Activated naive CD4-positive, alpha-beta T cell treated with Interleukin-2 at 50 U/mL for 16 hours (primary cell): ENCODE measurements at regions not wholly inside any gene's neighbourhood (a gene's known extent, or its start where the extent isn't known, plus 50 kb on each side); places are given as distances from the start of the nearest gene placed in this dataset.
"Not testable (repeated sequence)": the region's sequence is repeated elsewhere in the genome, so short reads cannot be mapped to it uniquely, and the experiment has no call there.

Experiments used
- DNase-seq: peaks from one replicate; pipeline ENCODE4 v3.0.0-alpha.2; 2020

- DNase-seq: no peak
These were observed 165.3 kb upstream of the GSE1 start for GRCh38 chr16:85447693-85448313.

DNA sequence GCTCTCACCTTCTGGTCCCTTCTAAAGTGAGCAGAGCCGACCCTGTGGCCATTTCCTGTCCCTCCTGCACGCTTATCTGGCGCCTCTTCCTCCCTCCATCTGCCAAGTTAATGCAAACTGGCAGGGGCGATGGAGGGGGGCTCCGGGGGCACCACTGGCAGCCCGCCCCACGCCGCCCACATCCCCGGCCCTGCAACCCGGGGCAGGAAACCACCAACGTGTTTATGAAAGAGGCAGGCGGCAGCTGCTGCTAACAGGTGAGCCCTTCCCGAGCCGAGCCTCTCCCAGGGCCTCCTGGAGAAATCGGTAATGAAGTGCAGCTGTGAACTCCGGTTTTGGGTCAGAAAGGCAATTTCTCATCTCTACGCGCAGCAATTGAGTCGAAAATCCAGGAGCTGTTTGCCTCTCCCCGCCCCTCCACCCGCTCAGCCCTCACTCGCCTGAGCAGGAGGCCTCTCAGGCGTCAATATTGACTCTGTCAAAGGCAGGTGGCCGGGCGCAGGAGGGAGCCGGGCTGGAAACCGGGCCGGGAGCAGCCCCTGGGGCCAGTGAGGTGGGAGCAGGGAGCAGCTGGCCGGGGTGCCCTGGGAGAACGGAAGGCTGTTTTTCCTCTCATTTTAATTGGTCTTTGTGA lies 164.4 kb upstream of the GSE1 start:
- peak; percentile 27 for DNase-seq

DNA sequence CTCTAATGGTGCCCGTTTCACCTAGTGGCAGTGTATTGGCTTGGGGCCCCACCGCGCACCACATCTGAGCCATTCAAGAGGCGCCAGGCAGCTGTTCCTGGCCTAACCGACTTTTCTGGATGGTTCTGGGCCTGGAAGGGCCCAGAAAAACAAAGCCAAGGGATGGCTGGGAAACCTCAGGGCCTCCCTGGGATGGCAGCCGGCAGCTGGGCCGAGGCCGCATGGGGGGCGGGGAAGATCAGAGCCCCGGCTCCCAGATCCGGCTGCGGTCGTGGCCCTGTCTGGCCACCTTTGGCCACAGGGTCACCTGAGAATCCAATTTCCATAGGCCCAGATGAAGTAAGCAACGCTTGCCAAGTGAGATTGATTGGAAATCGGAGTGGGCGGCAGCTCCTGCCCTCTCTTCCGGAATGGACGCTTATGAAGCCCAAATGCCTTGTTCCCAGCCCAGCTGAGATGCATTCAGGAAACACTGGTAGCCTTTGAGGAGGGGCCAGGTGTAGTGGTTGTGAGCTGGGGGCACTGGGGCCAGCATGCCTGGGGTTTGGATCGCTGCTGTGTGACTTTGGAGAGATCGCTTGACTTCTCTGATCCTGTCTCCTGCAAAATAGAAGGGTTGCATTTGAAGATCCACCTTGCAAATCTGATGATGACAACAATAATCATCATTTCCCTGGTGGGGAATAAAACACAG lies 163.8 kb upstream of the GSE1 start:
- DNase-seq: no peak

DNA sequence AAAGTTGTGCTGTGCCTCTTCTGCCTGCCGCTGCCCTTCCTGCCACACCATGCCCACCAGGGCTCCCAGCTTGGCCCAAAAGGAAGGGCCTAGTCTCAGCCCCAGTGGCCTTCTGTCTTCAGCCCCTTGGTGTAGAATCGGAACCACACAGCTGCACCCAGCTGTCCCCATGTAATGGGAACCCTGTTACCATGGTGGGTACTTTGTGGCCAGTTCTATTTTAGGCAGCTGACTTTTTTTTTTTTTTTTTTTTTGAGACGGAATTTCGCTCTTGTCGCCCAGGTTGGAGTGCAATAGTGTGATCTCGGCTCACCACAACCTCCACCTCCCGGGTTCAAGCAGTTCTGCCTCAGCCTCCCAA lies 163.3 kb upstream of the GSE1 start:
- DNase-seq: no peak

DNA sequence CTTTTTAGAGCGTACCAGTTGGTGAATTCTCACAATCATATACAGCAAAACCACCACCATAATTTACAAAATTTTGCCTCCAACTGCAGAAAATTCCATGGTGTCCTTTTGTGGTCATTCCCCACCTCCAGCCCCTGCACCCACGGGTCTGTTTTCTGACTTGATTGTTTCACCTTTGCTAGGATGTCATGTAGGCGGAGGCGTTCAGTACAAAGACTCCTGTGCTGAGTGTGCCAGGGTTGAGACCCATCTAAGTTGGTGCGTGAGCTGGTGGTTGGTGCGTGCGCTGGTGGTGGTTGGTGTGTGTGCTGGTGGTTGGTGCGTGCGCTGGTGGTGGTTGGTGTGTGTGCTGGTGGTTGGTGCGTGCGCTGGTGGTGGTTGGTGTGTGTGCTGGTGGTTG lies 162.0 kb upstream of the GSE1 start:
- not testable (repeated sequence) for DNase-seq

GRCh38 chr16:85451641-85452363 lies 161.3 kb upstream of the GSE1 start:
- DNase-seq: no peak

DNA sequence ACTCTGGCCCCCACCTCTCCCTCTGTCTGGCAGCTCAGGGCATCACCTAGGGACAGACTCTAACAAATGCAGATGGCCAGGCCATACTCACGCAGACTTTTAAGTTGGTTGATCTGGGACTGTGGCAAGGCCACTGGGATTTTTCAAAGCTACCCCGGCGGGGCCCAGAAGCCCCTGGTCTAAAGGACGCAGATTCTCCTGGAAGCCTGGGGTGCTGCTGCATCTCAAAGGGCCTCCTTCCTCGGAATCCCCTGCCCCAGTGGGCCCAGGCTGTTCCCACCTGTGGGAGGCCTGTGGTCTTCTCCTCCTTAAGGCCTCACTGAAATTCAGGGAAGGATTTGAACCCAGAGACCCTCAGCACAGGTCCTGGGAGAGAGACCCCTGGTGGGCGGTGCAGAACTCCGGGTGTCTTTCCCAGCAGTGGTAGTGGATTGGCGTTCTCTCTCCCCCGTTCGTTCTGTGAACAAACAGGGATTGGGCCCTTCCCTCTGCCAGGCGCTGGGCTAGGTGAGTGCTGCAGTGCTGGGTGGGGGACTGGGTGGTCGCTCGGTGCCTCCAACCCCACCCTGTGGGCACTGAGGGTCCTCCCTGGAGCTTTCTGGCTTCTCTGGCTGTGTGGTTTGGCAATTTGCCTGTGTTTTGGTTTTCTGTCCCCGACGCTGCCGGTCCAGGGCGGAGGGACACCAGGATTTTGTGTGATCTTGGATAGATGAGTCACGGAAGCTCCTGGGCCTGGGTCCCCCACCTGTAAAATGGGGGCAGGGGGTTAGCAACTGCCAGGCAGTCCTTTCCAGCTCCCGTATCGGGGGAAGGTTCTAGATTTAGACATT lies 160.5 kb upstream of the GSE1 start:
- no peak for DNase-seq

GRCh38 chr16:85453194-85453678 lies 159.9 kb upstream of the GSE1 start:
- DNase-seq: no peak

DNA sequence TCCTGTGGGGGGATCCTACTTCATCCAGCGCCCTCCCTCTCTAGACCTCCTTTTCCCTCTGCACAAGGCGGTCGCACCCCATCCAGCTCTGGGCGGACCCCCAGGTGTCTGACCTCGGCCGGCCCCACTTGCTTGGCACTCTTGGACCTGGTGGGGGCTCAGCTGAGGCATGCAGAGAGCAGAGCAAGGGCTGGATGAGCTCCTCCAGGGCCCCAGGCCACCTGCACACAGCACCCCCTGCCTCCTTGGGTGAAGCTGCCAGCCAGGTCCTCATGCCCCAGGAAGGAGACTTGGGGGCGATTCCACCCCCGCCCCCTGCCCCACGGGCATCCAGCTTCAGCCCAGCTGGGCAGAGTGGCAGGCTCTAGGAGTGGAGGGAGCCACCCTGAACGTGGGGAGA lies 159.4 kb upstream of the GSE1 start:
- no peak for DNase-seq

GRCh38 chr16:85454171-85454872 lies 158.8 kb upstream of the GSE1 start:
- no peak for DNase-seq

DNA sequence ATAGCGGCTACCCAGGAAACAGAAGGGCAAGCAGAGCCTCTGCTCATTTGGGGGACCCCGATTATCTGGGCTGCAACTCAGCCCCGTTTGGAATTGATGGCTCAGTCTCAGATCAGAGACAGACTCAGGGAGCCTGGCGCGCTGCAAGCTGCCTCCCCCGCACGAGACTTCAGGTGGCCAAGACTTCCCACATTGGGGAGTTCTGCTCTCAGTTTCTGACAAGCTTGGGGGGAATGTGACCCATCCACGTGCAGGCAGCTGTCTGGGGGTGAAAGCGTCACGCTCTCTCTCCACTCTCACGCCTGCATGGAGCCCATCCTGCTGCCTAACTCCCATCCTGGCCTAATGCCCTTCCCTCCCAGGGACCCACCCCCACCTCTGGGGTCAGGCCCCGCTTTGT lies 157.6 kb upstream of the GSE1 start:
- no peak for DNase-seq

DNA sequence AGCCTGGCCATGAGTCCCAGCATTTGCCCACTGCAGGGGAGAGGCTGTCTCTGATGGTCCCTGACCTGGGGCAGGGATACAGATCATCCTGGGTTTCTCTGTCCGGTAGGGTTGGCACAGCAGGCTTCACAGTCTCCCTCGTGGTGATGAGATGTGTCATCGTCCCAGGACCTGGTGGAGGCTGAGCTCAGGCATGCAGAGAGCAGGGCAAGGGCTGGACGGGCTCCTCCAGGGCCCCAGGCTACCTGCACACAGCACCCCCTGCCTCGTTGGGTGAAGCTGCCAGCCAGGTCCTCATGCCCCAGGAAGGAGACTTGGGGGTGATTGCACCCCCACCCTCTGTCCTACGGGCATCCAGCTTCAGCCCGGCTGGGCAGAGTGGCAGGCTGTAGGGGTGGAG lies 155.8 kb upstream of the GSE1 start:
- DNase-seq: no peak

DNA sequence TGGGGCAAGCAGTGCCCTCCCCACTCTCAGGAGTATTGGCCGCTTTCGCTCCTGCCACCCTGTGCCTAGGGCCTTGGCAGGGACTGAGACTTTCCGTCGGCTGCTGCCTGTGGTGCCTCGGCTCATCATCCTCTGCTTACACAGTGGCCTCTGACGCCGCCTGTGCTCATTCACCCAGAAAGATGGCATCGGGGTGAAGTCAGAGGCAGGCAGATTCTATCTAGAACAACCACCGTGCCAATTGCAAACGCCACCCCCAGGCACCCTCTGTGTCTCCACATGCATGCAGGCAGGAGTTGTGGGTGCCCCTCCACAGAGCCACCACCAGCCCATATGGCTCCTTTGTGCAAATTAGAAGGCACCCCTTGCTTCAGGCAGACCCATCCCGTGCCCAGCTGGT lies 154.2 kb upstream of the GSE1 start:
- DNase-seq: no peak

DNA sequence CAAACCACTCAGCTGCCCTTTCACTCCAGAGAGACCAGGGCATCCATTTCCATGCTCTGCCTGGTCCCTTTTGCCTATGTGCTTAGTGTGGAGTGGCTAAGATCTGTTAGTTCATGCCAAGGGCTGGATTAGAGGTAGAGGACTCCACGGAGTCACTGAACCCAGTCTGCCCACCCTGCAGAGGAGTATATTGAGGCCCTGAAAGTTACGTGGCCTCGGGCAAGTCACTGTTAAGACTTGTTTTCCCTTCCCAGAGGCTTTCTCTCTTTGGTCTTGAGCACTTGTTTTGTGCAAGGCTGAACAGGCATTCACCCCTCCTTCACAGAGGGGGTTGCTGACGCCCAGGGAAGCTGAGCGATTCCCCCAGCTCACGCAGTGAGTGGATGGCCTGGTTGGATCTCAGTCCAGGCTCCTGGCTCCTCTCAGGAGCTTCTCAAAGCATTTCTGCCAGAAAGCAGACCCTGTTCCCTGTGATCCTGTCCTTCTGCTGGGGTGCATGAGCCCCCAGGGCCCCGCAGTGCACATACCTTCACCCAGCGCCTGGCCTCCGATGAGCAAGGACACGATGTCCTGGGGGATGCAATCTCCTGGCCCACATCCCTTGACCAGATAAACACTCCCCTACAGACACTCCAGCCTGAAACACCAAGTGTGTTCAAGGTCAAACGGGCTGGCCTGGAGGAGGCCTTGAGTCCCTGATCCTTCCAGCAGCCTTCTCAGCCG lies 153.4 kb upstream of the GSE1 start:
- no peak for DNase-seq

DNA sequence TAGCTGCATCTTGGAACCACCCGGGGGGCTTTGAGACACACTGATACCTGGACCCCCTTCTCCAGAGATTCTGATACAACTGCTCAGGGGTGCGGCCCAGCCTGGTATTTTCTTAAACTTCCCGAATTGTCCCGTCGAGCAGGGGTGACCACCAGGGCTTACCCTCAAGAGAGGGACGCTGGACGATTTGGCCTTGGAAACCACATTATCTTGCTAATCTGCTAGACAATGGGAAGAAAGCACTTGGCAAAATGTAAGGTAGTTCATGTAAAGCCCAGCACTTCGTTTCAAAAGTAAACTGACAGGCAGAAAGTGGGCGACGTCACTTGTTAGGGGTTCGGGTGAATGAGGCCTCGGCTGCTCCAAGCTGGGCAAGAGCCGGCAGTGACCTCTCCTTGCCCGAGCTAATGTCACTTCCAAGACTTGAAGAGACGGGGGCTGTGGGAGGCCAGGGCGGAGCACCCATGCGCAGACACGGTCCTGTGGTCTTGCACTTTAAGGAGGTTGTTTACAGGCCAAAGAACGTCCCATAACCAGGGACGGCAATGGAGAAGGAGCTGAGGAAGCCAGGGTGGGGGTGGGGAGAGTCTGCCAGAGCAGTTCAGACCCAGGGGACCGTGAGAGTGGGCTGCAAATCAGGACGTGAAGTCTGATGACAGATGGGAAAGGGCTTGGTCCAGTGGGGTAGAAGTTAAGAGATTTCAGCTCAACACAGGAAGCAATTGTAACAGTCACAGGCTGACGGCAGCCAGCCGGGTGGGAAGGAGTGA lies 152.7 kb upstream of the GSE1 start:
- DNase-seq: no peak

GRCh38 chr16:85461022-85461813 lies 151.9 kb upstream of the GSE1 start:
- no peak for DNase-seq

DNA sequence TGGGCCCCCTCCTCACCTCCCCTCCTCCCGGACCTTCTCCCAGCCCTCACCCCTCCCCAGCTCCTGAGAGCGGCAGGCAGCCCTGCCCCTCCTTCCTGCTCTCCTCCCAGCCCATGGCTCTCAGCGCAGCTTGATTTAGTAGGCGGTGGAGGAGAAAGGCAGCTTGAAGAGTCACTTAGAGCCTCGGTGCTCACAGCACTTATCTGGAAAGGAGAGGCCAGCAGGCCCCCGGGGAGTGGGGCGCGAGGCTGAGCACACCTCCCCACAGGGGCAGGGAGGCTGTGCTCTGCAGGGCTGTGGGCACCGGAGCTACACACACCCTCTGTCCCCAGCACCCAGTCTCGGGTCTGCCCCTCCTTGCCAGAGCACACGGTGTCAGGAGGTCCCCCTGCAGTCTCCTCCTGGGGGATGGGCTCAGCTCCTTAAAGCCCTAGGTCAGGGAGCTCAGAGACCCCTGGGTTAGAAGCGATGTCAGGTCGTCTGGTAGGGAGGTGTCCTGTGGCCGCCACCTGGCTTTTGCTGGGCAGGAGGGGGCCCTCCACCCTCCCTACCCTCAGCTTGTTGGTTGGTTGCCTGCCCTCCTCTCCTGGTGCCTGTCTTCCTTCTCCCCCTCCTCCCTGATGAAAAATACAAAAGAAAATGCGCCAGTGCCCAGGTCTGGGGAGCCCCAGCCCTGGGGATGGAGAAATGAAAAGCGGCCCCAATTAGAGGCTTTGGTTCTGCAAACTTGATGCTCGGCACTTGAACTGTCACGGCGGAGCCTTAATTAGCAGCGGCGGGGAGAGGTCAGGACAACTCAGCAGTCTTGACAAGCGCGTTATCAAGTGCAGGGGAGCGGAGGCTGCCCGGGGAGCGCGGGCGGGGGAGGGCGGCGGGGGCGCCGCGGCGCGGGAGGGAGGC lies 151.1 kb upstream of the GSE1 start:
- peak; percentile 12 for DNase-seq

DNA sequence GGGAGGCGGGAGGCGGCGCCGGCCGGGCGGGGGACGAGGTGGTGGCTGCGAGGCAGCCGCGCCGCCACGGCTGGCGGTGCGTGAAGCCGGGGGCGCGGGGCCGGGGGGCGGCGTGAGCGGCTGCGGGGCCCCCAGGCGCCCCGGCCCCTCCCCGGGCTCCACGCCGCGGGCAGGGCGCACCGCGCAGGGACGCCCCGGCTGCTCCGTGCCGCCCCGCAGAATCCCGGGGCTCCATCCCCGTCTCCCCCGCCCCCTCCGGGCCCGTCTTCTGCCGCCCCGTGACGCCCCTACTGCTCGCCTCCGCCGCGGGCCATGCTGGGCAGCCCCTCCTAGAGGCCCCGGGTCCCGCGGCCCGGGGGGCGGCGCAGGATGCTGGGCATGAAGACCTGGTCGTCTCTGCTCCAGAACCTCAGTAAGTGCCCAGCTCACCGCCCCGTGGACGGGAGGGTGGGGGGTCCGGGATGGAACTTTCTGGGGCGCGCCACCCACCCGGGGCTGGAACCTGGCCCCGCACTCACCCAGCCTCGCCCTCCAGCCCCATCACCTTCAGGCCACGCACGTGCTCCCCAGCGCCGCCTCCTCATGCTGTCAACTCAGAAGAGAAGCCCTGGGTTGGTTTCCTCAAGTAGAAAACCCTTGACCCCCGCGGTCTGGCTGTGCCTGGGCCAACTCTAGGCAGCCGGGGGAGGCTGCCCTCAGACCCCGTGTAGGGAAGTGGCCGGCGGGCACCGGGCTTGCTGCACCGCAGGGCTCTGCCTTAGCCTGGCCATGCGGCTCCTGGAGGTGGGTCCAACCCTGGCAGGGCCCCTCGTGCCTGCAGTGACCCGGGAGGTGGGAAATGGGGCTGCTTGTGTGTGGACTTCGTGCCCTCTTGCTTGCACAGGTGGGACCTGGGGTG lies 150.2 kb upstream of the GSE1 start:
- no peak for DNase-seq
